H1 (cell line): ENCODE measurements at regions not wholly inside any gene's neighbourhood (a gene's known extent, or its start where the extent isn't known, plus 50 kb on each side); places are given as distances from the start of the nearest gene placed in this dataset.

Experiments
- SUZ12 ChIP-seq: fragments of 200-600 bp; sonication (generic); IDR thresholded peaks from 2 replicates; pipeline ENCODE4 v1.6.1; 2012; ENCODE audit warnings: mild to moderate bottlenecking, inconsistent platforms, low read length, moderate library complexity, mixed read lengths
- TF ChIP-seq, protein P1 (sequence below), 3 experiments: IDR thresholded peaks; 1 replicate in 2 of 3; 2 replicates in 1 of 3; pipeline versions ENCODE4 v1.5.1 to v1.6.1; 2011; ENCODE audit warnings: low read length in 3 of 3, mild to moderate bottlenecking in 3 of 3, inconsistent platforms in 2 of 3, low read depth in 1 of 3, moderate library complexity in 1 of 3; ENCODE audit not compliant: insufficient read depth in 1 of 3; ENCODE audit errors: control extremely low read depth in 1 of 3

DNA sequence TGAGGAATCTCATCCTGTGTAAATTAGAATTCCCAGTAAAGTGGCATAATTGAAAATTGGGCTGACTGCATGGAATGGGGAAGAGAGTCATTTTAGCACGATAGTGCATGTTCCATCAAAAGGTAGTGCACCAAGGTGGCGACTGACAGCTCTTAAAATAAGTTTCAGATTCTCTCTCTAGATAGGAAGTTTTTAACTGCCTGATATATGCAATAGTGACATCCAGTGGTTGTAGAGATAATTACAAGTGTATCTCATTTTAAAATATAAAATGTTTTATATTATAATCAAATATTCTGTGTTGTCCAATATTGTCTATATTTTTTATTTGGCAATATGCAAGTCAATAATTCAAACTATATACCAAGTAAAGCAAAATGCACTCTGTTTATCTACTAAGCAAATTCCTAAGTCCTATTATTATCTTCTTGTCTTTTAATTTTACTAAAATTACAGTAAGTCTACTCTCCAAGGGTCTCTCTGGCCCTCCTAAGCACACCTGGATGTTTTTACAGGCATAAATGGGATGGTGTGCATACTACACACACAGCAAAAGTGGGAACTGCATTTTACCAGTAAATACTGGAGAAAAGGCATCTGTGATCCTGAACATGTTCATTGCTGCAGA lies 397.7 kb upstream of the HNRNPA3 start:
- TF ChIP-seq SUZ12 = no peak
- TF ChIP-seq, protein P1, sequence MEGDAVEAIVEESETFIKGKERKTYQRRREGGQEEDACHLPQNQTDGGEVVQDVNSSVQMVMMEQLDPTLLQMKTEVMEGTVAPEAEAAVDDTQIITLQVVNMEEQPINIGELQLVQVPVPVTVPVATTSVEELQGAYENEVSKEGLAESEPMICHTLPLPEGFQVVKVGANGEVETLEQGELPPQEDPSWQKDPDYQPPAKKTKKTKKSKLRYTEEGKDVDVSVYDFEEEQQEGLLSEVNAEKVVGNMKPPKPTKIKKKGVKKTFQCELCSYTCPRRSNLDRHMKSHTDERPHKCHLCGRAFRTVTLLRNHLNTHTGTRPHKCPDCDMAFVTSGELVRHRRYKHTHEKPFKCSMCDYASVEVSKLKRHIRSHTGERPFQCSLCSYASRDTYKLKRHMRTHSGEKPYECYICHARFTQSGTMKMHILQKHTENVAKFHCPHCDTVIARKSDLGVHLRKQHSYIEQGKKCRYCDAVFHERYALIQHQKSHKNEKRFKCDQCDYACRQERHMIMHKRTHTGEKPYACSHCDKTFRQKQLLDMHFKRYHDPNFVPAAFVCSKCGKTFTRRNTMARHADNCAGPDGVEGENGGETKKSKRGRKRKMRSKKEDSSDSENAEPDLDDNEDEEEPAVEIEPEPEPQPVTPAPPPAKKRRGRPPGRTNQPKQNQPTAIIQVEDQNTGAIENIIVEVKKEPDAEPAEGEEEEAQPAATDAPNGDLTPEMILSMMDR (IDR thresholded peaks at IDR 0.05; ENCODE audit: control extremely low read depth in 1 of 3, insufficient read depth in 1 of 3, low read depth in 1 of 3, low read length in 3 of 3) = peak in 2 of 3 experiments; percentile 29 to 47; a peak in 2 of 4 replicates
